MM.1S (cell line): ENCODE measurements at regions not wholly inside any gene's neighbourhood (a gene's known extent, or its start where the extent isn't known, plus 50 kb on each side); places are given as distances from the start of the nearest gene placed in this dataset.

Experiments used
- EZH2 ChIP-seq: fragments of 300-600 bp; sonication (generic); optimal IDR thresholded peaks from 2 replicates; pipeline ENCODE3; 2017; ENCODE audit warnings: low read depth, mild to moderate bottlenecking, antibody characterized with exemption, low read length, mixed read lengths
- EZH2phosphoT487 ChIP-seq: fragments of 300-600 bp; sonication (generic); IDR thresholded peaks from 2 replicates; pipeline ENCODE4 v1.6.1; 2018; ENCODE audit warnings: antibody characterized with exemption, low read length
- TF ChIP-seq, protein P1 (sequence below): fragments of 300-600 bp; sonication (generic); IDR thresholded peaks from 2 replicates; pipeline ENCODE4 v1.5.1; 2016; ENCODE audit warnings: antibody characterized with exemption, low read length, mixed read lengths

DNA sequence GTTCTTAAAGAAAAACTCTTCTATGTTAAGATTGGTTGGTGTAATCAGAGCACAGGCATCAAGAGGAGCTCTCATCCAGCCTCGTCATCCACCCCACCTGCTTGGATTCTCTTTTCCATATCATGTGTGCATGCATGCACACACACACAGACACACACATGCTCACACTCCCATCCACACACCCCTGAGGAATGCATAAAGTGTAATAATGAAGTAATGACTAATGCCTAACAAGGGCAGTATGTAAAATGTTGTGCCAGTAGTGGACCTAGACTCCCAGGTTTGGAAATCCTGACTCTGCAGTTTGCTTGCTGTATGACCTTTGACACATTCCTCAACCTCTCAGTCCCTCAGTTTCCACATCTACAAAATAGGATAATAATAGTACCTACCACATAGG lies 280.0 kb upstream of the ANKRD55 start:
- TF ChIP-seq, protein P1, sequence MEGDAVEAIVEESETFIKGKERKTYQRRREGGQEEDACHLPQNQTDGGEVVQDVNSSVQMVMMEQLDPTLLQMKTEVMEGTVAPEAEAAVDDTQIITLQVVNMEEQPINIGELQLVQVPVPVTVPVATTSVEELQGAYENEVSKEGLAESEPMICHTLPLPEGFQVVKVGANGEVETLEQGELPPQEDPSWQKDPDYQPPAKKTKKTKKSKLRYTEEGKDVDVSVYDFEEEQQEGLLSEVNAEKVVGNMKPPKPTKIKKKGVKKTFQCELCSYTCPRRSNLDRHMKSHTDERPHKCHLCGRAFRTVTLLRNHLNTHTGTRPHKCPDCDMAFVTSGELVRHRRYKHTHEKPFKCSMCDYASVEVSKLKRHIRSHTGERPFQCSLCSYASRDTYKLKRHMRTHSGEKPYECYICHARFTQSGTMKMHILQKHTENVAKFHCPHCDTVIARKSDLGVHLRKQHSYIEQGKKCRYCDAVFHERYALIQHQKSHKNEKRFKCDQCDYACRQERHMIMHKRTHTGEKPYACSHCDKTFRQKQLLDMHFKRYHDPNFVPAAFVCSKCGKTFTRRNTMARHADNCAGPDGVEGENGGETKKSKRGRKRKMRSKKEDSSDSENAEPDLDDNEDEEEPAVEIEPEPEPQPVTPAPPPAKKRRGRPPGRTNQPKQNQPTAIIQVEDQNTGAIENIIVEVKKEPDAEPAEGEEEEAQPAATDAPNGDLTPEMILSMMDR, result no peak
- TF ChIP-seq EZH2 (no peak), EZH2phosphoT487 (no peak)
